ENCODE measurements at regions not wholly inside any gene's neighbourhood (a gene's known extent, or its start where the extent isn't known, plus 50 kb on each side); places are given as distances from the start of the nearest gene placed in this dataset.

DNA sequence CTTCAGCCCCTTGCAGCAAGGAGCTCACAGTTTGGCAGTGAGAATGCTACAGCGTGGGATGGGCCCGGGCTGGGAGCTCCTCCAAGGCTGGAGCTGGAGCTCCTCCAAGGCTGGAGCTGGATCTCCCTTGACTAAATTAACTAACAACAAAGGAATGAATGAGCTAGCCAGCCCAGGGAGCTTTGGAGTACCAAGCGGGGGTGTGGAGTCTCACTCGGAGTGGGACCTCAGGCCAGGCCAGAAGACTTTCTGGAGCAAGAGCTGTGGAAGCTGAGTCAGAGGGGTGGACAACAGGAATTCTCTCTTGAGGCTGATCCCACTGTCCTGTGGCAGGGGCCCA, 244.7 kb upstream of the HS6ST1 start:
- DNase-seq (ENCODE audit: extremely low read depth in 1 of 2, low read depth in 1 of 2), result no peak

DNA sequence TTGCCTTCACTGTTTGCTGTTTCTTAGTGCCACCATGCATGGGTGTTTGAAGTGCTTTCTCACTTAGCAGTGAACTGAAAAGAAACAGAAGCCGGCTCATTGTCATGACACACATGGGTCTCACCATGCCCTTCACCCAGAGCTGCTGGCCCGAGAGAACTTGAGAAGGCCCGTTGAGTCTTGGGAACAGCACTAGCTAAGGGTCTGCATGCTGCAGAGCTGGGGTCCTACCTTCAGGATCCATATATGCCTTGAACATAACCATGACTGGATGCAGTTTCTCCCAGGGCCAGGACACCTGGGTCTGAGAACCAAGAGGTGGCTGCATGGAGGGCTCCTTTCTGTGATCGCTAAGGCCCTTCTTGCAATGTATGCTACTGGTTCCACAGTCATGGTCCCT, 245.5 kb upstream of the HS6ST1 start:
- DNase-seq (ENCODE audit: extremely low read depth in 1 of 2, low read depth in 1 of 2), result no peak

DNA sequence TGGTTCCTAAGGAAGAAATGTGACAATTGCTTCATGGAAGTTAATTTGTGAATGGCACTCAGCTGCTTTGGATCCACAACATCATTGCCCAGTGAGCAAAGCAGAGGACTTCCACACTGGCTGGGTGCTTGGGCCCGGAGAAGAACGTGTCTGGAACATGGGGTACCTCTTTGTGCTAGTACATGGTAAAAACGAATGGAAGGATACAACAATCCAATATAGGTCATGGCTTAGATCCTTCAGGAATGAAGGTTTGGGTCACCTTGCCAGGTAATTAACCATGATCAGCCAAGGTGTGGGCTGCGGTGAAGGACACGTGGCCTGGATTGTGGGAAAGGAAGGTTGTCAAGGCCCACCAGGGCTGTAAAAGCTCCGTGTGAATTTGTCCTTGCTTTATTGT, 245.9 kb upstream of the HS6ST1 start:
- no peak for DNase-seq (ENCODE audit: extremely low read depth in 1 of 2, low read depth in 1 of 2)

DNA sequence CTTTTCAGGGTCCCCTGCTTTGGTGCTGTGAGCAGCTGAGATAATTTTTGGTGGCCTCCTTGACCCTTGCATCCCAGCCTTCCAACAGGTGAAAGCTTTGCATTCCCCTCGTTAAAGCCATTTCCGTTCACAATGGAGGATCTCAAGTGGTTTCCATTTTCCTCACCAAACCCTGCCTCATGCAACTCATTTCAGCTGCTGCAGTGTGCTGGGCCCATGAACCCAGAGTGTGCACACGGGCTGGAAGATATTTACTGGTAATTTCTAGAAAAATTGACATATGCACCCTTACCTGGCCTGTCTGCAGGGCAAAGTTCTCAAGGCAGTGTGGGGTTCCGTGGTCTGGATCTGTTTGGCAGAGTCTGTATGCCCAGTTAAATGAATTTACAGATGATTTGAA, 246.8 kb upstream of the HS6ST1 start:
- no peak for DNase-seq (ENCODE audit: extremely low read depth in 1 of 2, low read depth in 1 of 2)

DNA sequence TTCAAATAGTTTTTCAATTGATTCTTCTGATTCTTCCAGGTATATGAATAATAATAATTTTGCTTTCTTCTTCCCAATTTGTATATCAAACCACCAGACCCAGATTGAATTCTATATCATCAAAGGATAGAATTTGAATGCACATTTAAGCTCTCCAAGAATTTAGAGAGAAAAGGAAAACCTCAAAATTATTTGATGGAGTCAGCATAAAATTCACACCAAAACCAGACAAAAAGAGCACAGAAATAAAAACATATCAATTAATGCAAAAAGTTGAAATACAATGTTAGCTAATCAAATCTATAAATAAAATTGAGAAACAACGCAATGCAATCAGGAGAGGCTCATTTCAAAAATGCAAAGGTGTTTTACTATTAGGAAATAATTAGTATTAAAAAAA, 248.0 kb upstream of the HS6ST1 start:
- DNase-seq (ENCODE audit: extremely low read depth in 1 of 2, low read depth in 1 of 2), result no peak

DNA sequence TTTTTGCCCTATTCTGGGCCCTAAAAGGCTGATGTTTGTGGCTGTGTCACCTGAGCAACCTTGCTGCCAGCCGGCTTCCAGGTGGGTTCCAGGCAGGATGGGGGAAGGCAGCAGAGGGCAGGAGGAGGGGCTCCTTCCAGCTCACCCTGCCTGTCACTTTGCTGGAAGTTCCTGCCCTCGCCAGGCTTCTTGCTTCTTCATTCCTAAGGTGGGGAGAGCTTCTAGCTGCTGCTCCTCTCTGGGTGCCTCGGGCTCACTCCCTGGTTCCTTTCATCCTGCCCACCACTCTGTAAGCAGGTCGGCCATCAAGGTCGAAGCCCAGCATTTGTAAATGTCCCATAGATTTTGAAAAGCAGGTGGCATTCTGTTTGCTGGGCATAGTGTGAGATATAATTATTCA, 249.4 kb upstream of the HS6ST1 start:
- no peak for DNase-seq (ENCODE audit: extremely low read depth in 1 of 2, low read depth in 1 of 2)

DNA sequence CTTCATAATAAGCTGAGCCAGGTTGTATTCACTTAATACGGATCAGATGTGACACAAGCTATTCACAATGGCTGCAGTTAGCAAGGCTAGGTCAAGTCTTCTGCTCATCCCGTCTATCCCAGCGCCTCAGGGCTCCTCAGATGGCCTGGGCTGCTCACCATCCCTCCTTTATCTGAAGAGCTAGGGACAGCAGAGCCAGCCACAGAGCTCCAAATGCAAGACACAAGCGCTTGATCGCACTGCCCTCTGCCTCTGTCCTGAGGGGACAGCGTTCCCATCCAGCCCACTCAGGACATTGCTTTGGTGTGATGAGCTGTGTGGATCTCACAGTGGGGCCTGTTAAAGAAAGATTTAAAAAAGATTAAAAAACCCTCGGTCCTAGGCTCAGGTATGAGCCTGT, 254.4 kb upstream of the HS6ST1 start:
- no peak for DNase-seq (ENCODE audit: extremely low read depth in 1 of 2, low read depth in 1 of 2)

DNA sequence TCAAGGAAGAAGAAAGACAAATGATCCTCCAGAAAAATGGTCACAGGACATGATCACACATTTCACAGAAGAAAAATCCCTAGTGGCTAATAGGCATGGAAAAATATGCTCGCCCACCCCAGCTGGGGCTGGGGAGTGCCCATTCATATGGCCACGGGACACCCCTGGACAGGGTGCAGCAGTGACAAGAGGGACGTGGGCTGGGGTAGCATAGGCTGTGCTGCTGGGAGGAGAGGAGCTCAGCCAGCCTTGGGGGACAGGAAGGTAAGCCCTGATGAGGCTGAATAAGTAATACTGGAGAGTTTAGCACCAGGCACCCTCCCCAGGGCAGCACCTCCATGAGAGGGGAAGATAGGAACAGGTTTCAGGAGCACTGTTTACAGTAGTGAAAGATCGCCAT, 254.9 kb upstream of the HS6ST1 start:
- no peak for DNase-seq (ENCODE audit: extremely low read depth in 1 of 2, low read depth in 1 of 2)

DNA sequence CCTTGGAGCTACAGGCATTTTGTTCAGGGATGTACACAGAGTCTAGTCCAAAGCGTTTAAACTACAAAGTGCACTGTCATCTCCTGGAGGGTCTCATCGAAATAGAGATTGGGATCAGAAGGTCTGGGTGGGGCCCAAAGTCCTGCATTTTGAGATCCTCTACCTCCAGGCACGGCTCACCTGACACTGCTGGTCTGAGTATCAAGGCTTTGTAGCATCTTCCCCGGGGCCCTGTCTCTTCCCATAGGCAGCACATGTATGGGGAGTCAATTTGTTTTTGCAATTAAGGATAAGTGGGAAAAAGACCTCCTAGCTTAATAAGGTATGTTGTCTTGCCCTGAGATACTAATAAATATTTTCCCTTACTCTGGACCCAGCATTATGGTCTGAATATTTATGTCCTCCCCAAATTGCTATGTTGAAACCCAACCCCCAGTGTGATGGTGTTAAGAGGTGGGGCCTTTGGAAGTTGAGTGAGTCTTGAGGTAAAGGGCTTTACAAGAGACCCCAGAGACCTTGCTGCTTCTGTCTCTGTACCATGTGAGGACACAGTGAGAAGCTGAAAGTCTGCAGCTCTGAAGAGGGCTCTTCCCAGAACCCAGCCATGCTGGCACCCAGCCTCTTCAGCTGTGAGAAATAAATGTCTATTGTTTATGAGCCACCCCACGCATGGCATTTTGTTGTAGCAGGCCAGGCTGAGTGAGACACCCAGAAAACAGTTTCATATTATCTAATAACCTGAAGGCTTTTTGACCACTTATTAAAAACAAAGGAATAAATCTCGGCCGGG, 258.7 kb upstream of the HS6ST1 start:
- no peak for DNase-seq (ENCODE audit: extremely low read depth in 1 of 2, low read depth in 1 of 2)

DNA sequence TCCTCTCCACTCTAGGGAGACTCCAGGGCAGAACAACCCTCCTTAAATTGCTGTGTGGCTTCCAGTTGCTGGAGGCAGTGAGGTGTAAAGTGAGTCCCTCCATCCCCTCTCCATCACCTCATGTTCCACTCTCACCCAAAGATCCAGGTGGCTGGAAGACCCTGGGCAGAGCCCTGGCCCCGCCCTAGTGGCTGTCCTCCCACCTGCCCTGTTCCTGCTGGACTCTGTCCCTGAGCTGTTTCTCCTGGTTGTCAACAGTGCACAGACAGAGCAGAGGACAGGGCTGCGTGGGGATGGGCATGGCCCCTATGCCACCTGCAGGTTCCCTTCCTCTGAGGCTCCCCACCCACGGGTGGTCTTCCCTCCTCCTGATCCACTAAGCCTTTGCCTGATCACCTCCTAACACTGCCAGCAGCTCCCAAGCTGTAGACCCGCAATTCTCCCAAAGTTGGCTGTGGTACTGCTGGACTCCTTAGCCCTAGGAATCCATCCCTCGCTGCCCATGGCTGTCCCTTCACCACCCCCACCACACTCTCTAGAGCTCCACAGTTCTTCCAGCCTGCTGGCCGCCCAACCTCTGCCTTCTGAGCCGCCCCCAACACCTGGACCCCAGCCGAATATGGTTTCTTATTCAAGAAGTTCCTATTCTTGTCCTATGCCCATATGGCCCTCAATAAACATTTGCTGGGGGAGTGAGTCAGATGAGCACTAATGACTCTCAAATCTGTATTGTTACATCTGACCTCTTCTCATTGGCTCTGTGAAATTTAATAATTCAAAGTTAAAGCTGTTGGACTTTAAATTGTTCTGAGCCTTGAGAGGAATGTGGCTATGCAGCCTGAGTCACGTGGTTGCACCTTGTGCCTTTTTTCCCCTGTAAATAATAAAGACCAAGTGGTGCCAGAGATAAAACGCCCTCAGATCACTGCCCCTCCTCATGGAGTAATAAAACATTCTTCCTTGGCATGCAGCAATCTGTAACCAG, 260.0 kb upstream of the HS6ST1 start:
- DNase-seq (ENCODE audit: extremely low read depth in 1 of 2, low read depth in 1 of 2), result no peak

DNA sequence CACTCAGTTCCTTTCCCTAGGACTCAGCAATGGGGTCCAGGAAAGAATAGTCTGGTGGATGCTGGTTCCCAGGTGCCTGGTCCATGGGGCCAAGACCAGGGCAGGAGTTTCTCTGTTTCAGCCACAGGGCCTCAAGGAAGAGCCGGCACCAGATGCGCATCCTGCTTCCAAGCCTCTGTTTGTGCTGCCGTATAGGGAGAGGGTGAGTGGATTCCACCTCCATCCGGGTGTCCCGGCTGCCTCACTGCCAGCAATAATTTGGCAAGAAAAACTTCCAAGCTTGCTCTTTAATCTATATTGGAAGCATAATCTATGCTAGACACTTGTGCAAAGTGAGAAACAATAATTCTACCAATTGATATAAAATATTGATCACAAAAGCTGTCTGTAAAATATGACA, 261.2 kb upstream of the HS6ST1 start:
- DNase-seq (ENCODE audit: extremely low read depth in 1 of 2, low read depth in 1 of 2), result no peak

DNA sequence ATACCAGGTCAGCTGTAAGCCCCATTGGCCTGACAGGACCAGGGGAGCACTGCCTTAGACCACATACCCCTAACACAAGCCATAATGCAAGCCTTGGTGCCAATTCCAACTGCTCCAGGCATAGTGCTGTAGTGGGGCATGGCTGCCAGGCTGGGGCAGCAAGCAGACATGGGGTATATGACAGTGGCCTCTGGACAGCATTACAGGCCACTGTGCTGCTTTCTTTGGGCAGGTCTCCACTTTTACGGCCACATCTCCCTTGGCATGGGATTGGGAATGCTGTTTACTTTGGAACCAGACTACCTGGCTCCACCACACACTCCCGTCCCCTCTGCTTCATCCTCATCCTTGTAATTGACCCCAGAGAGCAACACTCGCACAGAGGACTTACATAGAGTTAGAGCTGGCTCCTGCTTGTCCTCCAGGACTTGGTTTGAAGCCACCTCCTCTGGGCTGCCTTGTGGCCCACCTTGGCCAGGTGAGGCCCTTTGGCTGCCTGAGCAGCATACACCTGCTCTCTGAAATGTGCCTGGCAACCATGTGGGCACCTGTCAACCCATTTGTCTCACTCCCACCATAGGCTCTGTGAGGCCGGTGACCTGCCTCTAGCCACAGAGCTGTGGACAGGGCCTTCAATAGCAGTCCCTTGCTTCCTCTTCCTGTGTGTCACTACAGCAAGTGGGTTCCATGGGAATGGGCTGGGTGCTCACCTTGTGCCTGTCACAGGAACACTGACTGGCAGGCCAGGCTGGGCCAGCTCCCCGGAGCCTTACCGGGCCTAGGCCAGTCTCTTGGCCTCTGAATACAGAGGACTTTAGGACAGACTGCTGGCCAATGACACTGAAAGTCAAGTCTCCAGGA, 262.6 kb upstream of the HS6ST1 start:
- no peak for DNase-seq (ENCODE audit: extremely low read depth in 1 of 2, low read depth in 1 of 2)

DNA sequence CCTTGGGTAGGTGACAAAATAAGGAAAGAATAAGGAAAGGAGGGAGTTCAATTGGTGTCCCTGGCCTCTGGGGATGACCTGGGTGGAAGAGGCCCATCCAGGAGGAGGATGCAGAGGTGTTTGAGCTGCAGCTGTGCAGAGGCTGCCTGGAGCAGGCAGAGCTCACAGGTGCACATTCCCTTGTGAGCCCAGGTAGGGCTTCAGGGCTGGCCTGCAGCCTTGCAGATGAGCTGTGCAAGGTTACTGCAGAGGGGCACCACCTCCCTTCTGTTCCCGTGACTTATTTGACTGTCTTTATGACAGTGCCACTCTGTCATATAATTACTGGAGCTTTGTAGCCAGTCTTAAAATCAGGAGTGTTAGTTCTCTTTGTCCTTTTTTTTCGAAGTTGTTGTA, 263.2 kb upstream of the HS6ST1 start:
- DNase-seq (ENCODE audit: extremely low read depth in 1 of 2, low read depth in 1 of 2), result no peak

DNA sequence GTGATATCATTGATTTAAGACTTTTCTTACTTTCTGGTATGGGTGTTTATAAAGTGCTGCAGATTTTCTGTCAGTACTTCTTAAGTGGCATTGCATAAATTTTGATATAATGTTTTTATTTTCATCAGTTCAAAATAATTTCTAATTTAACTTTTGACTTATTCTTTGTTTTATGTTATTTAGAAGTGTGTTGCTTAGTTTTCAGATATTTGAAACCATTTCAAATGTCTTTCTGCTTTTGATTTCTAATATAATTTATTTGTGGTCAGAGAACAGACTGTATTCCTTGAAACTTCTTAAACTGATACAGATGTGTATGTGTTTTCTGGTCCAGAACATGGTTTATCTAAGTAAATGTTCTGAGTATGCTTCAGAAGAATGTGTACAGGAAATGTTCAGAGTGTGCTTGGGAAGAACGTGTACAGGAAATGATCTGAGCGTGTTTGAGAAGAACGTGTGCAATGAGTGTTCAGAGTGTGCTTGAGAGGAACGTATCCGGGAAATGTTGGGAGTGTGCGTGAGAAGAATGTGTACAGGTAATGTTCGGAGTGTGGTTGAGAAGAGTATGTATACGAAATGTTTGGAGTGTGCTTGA, 265.7 kb upstream of the HS6ST1 start:
- no peak for DNase-seq (ENCODE audit: extremely low read depth in 1 of 2, low read depth in 1 of 2)

DNA sequence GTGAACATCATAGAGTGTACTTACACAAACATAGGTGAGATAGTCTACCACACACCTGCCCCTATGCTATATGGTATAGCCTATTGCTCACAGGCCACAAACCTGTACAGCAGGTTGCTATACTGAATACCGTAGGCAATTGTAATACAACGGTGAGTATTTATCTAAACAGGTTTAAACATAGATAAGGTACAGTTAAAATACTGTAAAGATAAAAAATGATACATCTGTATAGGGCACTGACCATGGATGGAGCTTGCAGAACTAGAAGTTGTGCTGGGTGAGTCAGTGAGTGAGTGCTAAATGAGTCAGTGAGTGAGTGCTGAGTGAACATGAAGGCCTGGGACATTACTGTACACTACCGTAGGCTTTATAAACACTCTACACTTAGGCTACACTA, 267.0 kb upstream of the HS6ST1 start:
- no peak for DNase-seq (ENCODE audit: extremely low read depth in 1 of 2, low read depth in 1 of 2)

DNA sequence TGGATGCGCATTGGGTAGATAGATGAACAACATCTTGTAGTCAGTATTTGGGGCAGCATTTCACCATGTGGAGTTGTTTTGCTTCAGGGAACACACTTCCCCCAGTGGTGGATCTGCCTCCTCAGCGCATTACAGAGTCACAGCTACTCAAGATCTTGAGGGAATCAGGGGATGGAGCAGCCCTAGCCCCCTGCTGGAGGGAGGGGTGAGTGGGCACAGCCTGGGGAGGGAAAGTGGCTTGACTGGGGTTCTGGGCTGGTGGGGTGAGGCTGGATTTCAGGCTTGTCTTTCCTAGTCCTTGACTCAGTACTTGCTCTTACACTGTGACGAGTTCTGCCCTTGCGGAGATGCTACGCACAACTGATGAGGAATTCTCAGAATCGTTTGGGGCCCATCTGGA, 271.0 kb upstream of the HS6ST1 start:
- DNase-seq (ENCODE audit: extremely low read depth in 1 of 2, low read depth in 1 of 2), result no peak

DNA sequence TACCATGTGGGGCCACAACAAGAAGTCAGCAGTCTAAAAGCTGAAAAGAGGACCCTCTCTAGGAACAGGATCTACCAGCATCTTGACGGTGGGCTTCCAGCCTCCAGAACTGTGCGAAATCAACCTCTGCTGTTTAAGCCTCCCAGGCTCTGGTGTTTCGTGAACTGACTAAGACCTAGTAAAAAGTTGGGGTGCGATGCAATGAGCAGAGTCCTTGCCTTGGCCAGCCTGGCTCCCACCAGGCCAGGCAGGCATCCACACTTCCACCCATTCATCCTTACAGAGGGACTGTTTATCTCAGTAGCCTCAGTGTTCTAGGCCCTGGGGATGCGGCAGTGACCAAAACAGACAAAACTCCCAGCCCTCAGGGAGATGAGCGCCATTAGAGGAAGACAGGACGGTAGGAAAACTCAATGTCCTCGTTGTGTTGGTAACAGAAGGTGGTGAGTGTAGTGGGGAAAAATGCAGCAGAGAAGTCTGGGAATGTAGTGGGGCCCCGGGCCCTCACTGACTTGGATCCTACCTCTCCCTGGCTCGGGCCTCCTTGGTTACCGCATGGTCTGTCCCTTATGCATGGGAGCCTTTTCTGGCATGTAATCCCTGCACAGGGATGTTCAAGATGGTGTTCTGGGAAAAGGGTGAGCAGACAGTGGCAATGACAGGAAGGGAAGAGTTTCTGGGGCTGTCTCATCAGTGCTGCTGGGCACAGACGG, 271.8 kb upstream of the HS6ST1 start:
- no peak for DNase-seq (ENCODE audit: extremely low read depth in 1 of 2, low read depth in 1 of 2)

DNA sequence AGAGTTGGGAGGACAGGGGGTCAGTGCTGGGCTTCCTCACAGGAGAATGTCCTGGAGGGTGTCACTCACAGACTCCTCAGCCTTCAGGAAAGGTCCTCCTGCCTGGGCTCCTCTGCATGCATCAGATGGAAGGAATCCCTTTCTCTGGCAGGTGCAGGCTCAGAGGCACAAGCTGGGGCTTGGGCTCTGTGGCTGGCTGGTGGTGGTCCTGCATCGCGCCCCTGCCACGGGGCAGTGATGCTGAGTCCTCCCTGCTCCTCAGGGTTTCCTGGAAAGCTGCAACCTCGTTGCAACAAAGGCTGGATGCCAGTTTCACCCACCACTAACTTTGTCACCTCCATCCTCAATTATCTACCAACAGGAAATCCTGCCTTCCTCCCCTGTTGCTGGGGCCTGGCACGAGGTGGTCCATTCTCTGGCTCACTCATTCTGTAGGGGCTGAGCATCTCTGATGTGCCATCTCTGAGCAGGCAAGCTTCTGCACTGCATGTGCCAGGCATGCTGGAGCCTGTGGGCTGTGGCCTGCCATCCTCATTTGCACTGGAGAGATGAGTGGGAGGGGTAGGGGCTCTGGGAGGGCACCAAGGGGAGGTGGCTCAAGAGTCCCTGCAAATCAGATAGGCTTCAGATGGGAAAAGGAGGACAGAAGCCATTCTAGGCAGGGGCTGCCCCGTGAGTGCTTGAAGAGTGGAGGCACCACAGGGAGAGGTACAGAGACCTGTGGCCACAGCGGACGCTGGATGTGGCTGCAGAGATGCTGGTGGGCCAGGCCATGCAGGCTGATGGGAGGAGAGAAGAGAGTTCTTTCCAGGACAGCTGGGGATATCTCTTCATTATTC, 272.6 kb upstream of the HS6ST1 start:
- no peak for DNase-seq (ENCODE audit: extremely low read depth in 1 of 2, low read depth in 1 of 2)

All from stimulated activated CD8-positive, alpha-beta memory T cell treated with anti-CD3 and anti-CD28 coated beads, Interleukin-7, amount 100 ng/mL, for 48 hours (primary cell).